ENCODE measurements at regions not wholly inside any gene's neighbourhood (a gene's known extent, or its start where the extent isn't known, plus 50 kb on each side); places are given as distances from the start of the nearest gene placed in this dataset.
"Not testable (repeated sequence)": the region's sequence is repeated elsewhere in the genome, so short reads cannot be mapped to it uniquely, and the experiment has no call there.

DNA sequence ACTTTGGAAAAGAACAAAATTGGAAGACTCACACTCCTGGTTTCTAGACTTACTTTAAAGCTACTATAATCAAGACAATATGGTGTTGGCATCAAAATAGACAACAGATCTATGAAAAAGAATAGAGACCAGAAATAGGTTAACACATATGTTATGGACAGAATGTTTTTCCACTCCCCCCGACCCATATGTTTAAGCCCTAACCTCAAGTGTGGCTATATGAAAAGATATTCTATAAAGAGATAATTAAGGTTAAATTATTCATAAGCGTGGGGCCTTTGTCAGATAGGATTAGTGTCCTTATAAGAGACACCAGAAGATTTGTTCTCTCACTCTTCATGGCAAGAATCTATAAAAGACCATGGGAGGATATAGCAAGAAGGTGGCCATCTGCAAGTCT, 440.0 kb downstream of the AASDHPPT start:
- Histone ChIP-seq H3K27ac (ENCODE audit: low read length) (no peak overlapping the region), H3K9ac (ENCODE audit: low read length) (no peak overlapping the region), H2AFZ (ENCODE audit: low read length) (no peak overlapping the region), H3K9me2 (replicated peaks; ENCODE audit: insufficient read depth, low read length) (no peaks in the 10 kb centered on the region; the same call in 1 of the 2 replicates), H3K9me3 (ENCODE audit: low read length) (no peaks in the 10 kb centered on the region), H3K4me1 (ENCODE audit: low read length) (no peaks in the 10 kb centered on the region), H4K20me1 (ENCODE audit: insufficient read depth, low read depth, low read length) (no peaks in the 10 kb centered on the region), H3K4me3 (ENCODE audit: low read length) (no peak overlapping the region), H3K4me2 (ENCODE audit: low read depth, low read length, poor library complexity, severe bottlenecking) (no peak overlapping the region), H3K27me3 (ENCODE audit: low read length) (0 out of 2 replicates have a peak, but pooled peaks cover 1% of the 10 kb centered on the region), H3K79me2 (ENCODE audit: low read length) (no peaks in the 10 kb centered on the region), H3K36me3 (ENCODE audit: insufficient read depth, low read length) (no peaks in the 10 kb centered on the region)
- DNase-seq, result no peak

DNA sequence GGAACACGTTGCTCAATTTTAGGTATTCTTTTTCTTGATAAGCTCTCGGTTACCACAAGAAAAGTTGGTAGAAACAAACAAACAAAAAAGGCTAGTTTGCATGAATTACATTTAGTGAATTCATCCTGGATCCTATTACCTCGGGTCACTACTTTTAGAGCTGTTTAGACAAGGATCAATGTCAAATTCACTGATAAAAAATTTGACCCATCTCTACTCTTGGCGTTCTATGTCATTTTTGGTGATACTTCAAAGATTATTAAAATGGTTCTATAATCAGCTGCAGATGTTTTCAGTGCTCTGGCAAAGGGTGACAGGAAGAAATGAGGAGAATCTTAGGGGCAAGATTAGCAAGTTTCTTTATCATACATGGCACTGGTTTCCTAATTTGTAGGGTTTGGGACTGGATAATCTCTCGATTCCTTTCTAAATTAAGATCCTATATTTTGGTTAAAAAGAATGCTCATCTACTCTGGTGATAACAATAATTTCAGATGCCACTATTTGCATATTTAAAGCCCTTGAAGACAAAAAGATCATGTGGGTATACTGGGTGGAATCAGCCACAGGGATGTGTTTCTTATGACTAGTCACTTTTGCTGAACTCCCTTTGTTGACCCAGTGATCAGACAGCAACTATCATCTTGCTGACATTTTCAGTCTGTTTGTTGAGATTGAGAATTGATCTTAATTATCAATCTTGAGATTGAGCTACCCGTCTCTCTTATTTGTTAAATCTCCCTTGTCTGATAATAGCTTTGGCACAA, 442.9 kb downstream of the AASDHPPT start:
- no peak for DNase-seq
- H3K4me2 ChIP-seq (ENCODE audit: low read depth, low read length, poor library complexity, severe bottlenecking), result no peak overlapping the region
- no peak overlapping the region for H3K27ac ChIP-seq (ENCODE audit: low read length)
- H3K9ac ChIP-seq (ENCODE audit: low read length), result no peak overlapping the region
- H3K36me3 ChIP-seq (ENCODE audit: insufficient read depth, low read length), result no peaks in the 10 kb centered on the region
- no peak overlapping the region for H3K4me3 ChIP-seq (ENCODE audit: low read length)
- no peaks in the 10 kb centered on the region for H4K20me1 ChIP-seq (ENCODE audit: insufficient read depth, low read depth, low read length)
- H2AFZ ChIP-seq (ENCODE audit: low read length), result no peak overlapping the region
- no peaks in the 10 kb centered on the region for H3K27me3 ChIP-seq (ENCODE audit: low read length)
- H3K9me3 ChIP-seq (ENCODE audit: low read length), result no peaks in the 10 kb centered on the region
- no peaks in the 10 kb centered on the region for H3K4me1 ChIP-seq (ENCODE audit: low read length)
- H3K9me2 ChIP-seq (replicated peaks; ENCODE audit: insufficient read depth, low read length), result no peaks in the 10 kb centered on the region
- H3K79me2 ChIP-seq (ENCODE audit: low read length), result no peaks in the 10 kb centered on the region

DNA sequence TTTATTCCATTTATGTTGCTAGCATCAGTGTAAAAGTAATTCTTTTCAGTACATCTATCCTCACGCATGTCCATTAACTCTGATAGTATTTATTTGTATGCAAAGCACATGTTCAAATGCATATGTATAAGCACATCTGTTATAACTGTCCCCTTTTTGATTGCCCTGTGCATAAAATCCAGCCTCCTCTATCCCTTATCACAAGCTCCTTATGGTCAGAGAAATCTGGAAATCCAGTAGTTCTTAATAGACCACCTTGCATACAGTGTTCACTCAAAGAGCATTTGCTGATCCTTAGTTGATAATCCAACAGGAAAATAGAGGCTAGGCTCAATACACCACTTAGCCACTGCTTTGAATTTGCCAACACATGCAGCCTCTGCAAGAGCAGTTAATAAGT, 443.5 kb downstream of the AASDHPPT start:
- DNase-seq, result no peak
- H3K9ac ChIP-seq (ENCODE audit: low read length), result no peak overlapping the region
- H3K4me2 ChIP-seq (ENCODE audit: low read depth, low read length, poor library complexity, severe bottlenecking), result no peak overlapping the region
- H3K27me3 ChIP-seq (ENCODE audit: low read length), result no peaks in the 10 kb centered on the region
- no peak overlapping the region for H3K4me3 ChIP-seq (ENCODE audit: low read length)
- no peak overlapping the region for H3K27ac ChIP-seq (ENCODE audit: low read length)
- no peaks in the 10 kb centered on the region for H3K36me3 ChIP-seq (ENCODE audit: insufficient read depth, low read length)
- no peaks in the 10 kb centered on the region for H3K4me1 ChIP-seq (ENCODE audit: low read length)
- H3K9me2 ChIP-seq (replicated peaks; ENCODE audit: insufficient read depth, low read length), result no peaks in the 10 kb centered on the region
- no peaks in the 10 kb centered on the region for H3K79me2 ChIP-seq (ENCODE audit: low read length)
- no peaks in the 10 kb centered on the region for H4K20me1 ChIP-seq (ENCODE audit: insufficient read depth, low read depth, low read length)
- no peaks in the 10 kb centered on the region for H3K9me3 ChIP-seq (ENCODE audit: low read length)
- H2AFZ ChIP-seq (ENCODE audit: low read length), result no peak overlapping the region

DNA sequence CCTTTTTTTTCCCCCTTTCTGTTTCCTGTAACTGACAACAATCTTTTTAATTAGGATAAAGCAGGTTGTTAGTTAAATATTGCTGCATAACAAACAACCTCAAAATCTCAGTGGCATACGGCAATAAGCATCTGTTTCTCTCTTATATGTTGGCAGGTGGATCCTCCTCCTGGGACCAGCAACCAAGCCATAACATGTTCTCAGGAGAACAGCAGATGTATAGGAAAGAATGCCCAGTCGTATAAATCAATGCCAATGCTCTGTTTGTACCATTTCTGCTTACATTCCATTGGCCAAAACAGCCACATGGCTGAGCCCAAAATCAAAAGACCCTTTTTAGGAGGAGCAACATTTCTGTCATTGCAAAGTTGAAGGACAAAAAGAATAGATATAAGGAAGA, 445.7 kb downstream of the AASDHPPT start:
- no peak for DNase-seq
- Histone ChIP-seq H2AFZ (ENCODE audit: low read length) (no peak overlapping the region), H3K36me3 (ENCODE audit: insufficient read depth, low read length) (no peaks in the 10 kb centered on the region), H3K9me3 (ENCODE audit: low read length) (no peaks in the 10 kb centered on the region), H4K20me1 (ENCODE audit: insufficient read depth, low read depth, low read length) (no peaks in the 10 kb centered on the region), H3K4me2 (ENCODE audit: low read depth, low read length, poor library complexity, severe bottlenecking) (no peak overlapping the region), H3K9me2 (replicated peaks; ENCODE audit: insufficient read depth, low read length) (no peaks in the 10 kb centered on the region), H3K4me3 (ENCODE audit: low read length) (no peak overlapping the region), H3K79me2 (ENCODE audit: low read length) (no peaks in the 10 kb centered on the region), H3K27ac (ENCODE audit: low read length) (no peak overlapping the region), H3K4me1 (ENCODE audit: low read length) (no peaks in the 10 kb centered on the region), H3K9ac (ENCODE audit: low read length) (no peak overlapping the region), H3K27me3 (ENCODE audit: low read length) (no peaks in the 10 kb centered on the region)

DNA sequence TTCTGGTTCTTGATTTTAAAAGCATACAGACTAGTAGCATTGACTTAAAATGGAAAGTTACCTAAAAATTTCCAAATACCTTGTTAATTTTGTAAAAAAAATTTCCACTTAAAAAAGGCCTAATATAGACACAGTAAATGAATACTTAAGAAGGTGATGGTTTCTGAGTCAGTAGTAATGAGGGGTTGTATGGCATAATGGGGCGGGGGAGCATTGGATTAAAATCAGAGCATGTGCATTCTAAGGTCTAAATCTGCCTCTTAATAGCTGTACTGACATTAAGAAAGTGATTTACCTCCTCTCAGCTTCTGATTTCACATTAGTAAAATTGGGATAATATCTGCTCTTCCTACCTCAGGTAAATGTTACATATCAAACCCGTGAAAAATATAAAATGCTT, 446.5 kb downstream of the AASDHPPT start:
- H3K9me3 ChIP-seq (ENCODE audit: low read length), result no peaks in the 10 kb centered on the region
- H3K9me2 ChIP-seq (replicated peaks; ENCODE audit: insufficient read depth, low read length), result no peaks in the 10 kb centered on the region
- H3K4me1 ChIP-seq (ENCODE audit: low read length), result no peaks in the 10 kb centered on the region
- no peak for DNase-seq
- no peak overlapping the region for H3K9ac ChIP-seq (ENCODE audit: low read length)
- no peak overlapping the region for H3K4me2 ChIP-seq (ENCODE audit: low read depth, low read length, poor library complexity, severe bottlenecking)
- no peaks in the 10 kb centered on the region for H3K36me3 ChIP-seq (ENCODE audit: insufficient read depth, low read length)
- H3K4me3 ChIP-seq (ENCODE audit: low read length), result no peak overlapping the region
- no peaks in the 10 kb centered on the region for H4K20me1 ChIP-seq (ENCODE audit: insufficient read depth, low read depth, low read length)
- H3K27me3 ChIP-seq (ENCODE audit: low read length), result no peaks in the 10 kb centered on the region
- no peaks in the 10 kb centered on the region for H3K79me2 ChIP-seq (ENCODE audit: low read length)
- H2AFZ ChIP-seq (ENCODE audit: low read length), result no peak overlapping the region
- H3K27ac ChIP-seq (ENCODE audit: low read length), result no peak overlapping the region

DNA sequence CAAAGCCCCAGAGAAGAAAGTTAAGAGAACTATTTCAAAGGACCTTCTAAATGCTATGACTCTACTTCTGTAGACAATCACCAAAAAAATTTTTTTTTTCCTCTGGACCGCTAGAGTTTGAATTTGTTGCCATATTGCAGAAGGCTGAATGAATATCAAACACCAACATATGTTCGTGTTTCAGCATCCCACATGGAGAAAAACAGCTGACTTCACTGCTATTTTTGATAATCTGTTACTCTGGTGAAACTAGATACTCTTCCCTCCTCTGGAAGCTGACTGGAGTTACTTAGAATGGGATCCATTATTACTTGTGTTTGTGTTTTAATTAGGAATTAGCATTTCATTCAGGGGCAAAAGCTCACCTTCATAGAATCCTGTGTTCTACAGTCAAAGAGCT, 447.0 kb downstream of the AASDHPPT start:
- Histone ChIP-seq H3K4me1 (ENCODE audit: low read length) (no peaks in the 10 kb centered on the region), H3K79me2 (ENCODE audit: low read length) (no peaks in the 10 kb centered on the region), H4K20me1 (ENCODE audit: insufficient read depth, low read depth, low read length) (no peaks in the 10 kb centered on the region), H3K36me3 (ENCODE audit: insufficient read depth, low read length) (no peaks in the 10 kb centered on the region), H3K9me3 (ENCODE audit: low read length) (no peaks in the 10 kb centered on the region), H3K4me2 (ENCODE audit: low read depth, low read length, poor library complexity, severe bottlenecking) (no peak overlapping the region), H2AFZ (ENCODE audit: low read length) (no peak overlapping the region), H3K27ac (ENCODE audit: low read length) (no peak overlapping the region), H3K9me2 (replicated peaks; ENCODE audit: insufficient read depth, low read length) (no peaks in the 10 kb centered on the region), H3K9ac (ENCODE audit: low read length) (no peak overlapping the region), H3K4me3 (ENCODE audit: low read length) (no peak overlapping the region), H3K27me3 (ENCODE audit: low read length) (no peaks in the 10 kb centered on the region)
- DNase-seq, result no peak

DNA sequence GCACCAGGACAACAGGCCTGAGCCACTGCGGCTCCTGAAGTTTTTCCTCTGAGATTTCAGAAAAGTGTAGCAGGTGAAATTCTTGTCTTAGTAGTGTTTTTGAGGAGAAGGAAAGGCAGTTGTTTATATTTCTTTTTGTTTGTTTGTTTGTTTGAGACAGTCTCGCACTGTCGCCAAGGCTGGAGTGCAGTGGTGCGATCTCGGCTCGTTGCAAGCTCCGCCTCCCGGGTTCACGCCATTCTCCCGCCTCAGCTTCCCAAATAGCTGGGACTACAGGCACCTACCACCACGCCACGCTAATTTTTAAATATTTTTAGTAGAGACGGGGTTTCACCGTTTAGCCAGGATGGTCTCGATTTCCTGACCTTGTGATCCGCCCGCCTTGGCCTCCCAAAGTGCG, 454.2 kb downstream of the AASDHPPT start:
- not testable (repeated sequence) for H3K4me3 ChIP-seq (ENCODE audit: low read length); H3K4me2 ChIP-seq (ENCODE audit: low read depth, low read length, poor library complexity, severe bottlenecking); H3K9me3 ChIP-seq (ENCODE audit: low read length); H3K9ac ChIP-seq (ENCODE audit: low read length); H3K36me3 ChIP-seq (ENCODE audit: insufficient read depth, low read length); H4K20me1 ChIP-seq (ENCODE audit: insufficient read depth, low read depth, low read length); H2AFZ ChIP-seq (ENCODE audit: low read length); H3K27ac ChIP-seq (ENCODE audit: low read length); H3K79me2 ChIP-seq (ENCODE audit: low read length); DNase-seq; H3K27me3 ChIP-seq (ENCODE audit: low read length); H3K4me1 ChIP-seq (ENCODE audit: low read length); H3K9me2 ChIP-seq (replicated peaks; ENCODE audit: insufficient read depth, low read length)

DNA sequence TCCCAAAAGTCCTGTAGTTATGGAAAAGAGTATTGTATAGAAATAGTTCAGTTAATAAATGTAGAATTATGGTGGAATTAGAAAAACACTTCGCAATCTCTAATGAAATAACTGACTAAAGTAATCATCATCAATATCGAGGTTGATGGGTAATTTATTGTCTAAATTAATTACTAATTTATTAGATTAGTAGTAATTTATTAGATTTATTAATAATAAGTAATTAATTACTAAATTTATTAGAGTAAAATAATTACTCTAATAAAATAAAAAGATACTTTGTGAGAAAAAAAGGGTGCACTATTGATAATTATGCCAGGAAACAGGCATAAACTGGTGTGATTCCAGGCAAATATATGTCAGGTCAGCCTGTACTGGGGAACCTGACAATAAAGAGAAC, 455.6 kb downstream of the AASDHPPT start:
- Histone ChIP-seq H3K79me2 (ENCODE audit: low read length) (no peaks in the 10 kb centered on the region), H2AFZ (ENCODE audit: low read length) (no peak overlapping the region), H3K9ac (ENCODE audit: low read length) (no peak overlapping the region), H3K4me1 (ENCODE audit: low read length) (no peaks in the 10 kb centered on the region), H3K27me3 (ENCODE audit: low read length) (peaks cover 3% of the 10 kb centered on the region), H3K4me3 (ENCODE audit: low read length) (no peak overlapping the region), H3K4me2 (ENCODE audit: low read depth, low read length, poor library complexity, severe bottlenecking) (no peak overlapping the region), H3K9me2 (replicated peaks; ENCODE audit: insufficient read depth, low read length) (no peaks in the 10 kb centered on the region), H3K27ac (ENCODE audit: low read length) (no peak overlapping the region), H3K36me3 (ENCODE audit: insufficient read depth, low read length) (no peaks in the 10 kb centered on the region), H4K20me1 (ENCODE audit: insufficient read depth, low read depth, low read length) (no peaks in the 10 kb centered on the region), H3K9me3 (ENCODE audit: low read length) (no peaks in the 10 kb centered on the region)
- DNase-seq, result no peak
